Spleen (tissue), 11 donors: ENCODE measurements at regions not wholly inside any gene's neighbourhood (a gene's known extent, or its start where the extent isn't known, plus 50 kb on each side); places are given as distances from the start of the nearest gene placed in this dataset.

Source experiments
- DNase-seq: peaks from one replicate; pipeline ENCODE4 v3.0.0-alpha.2; 2020
- H3K27ac ChIP-seq, 8 donors: fragments of 200-600 bp; sonication (generic) in 7 of 8; 1 replicate in 4 of 8; 2 replicates in 4 of 8; pipeline versions ENCODE4 v1.5.0 to v1.8.0; 2016 to 2021; ENCODE audit warnings: inconsistent platforms in 4 of 8, mild to moderate bottlenecking in 4 of 8, moderate library complexity in 1 of 8
- H3K27me3 ChIP-seq, 7 donors: fragments of 200-600 bp; sonication (generic) in 6 of 7; replicated peaks in 1 of 7; 1 replicate in 4 of 7; 2 replicates in 3 of 7; pipeline versions ENCODE4 v1.5.0 to v1.8.0; 2016 to 2021; ENCODE audit warnings: inconsistent platforms in 3 of 7, mild to moderate bottlenecking in 1 of 7
- H3K36me3 ChIP-seq, 6 donors: fragments of 200-600 bp; sonication (generic) in 5 of 6; 1 replicate in 4 of 6; 2 replicates in 2 of 6; pipeline versions ENCODE4 v1.5.0 to v1.8.0; 2016 to 2021; ENCODE audit warnings: inconsistent platforms in 2 of 6
- H3K4me1 ChIP-seq, 6 donors: fragments of 200-600 bp; sonication (generic) in 5 of 6; 1 replicate in 3 of 6; 2 replicates in 3 of 6; pipeline versions ENCODE4 v1.5.0 to v1.8.0; 2016 to 2021; ENCODE audit warnings: inconsistent platforms in 3 of 6
- H3K4me3 ChIP-seq, 8 donors: fragments of 200-600 bp; sonication (generic) in 7 of 8; 1 replicate in 4 of 8; 2 replicates in 4 of 8; pipeline versions ENCODE4 v1.5.0 to v1.8.0; 2016 to 2021; ENCODE audit warnings: inconsistent platforms in 4 of 8, mild to moderate bottlenecking in 4 of 8, moderate library complexity in 2 of 8
- H3K9me3 ChIP-seq, 8 donors: fragments of 200-600 bp; sonication (generic) in 7 of 8; 1 replicate in 4 of 8; 2 replicates in 4 of 8; pipeline versions ENCODE4 v1.5.0 to v1.8.0; 2016 to 2021; ENCODE audit warnings: inconsistent platforms in 4 of 8
- POLR2A ChIP-seq, 3 donors: fragments of 450-650 bp; IDR thresholded peaks; one replicate each; pipeline ENCODE4 v1.5.1; 2017; ENCODE audit warnings: antibody characterized with exemption in 3 of 3, mild to moderate bottlenecking in 1 of 3
- POLR2AphosphoS5 ChIP-seq, 3 donors: sonication (generic); formaldehyde crosslinking; IDR thresholded peaks; one replicate each; pipeline ENCODE4 v1.5.1; 2017; ENCODE audit warnings: antibody characterized with exemption in 3 of 3
- WGBS, 5 donors: extraction: QIAGEN DNeasy Blood & Tissue Kit in 3 of 5; methylation state at CpG; one replicate each; pipeline versions ENCODE4 v1.1.5 to v1.1.7; 2013 to 2018; 5-methylcytosine and 5-hydroxymethylcytosine counted together
- intact Hi-C: fragments of 100-400 bp; cut with DNase I; formaldehyde crosslinking; loops from one replicate; pipeline ENCODE4 v1.15.0; 2023; ENCODE audit warnings: low total_unique reads
- TF ChIP-seq, protein P1 (sequence below), 11 experiments: fragments of 200-600 bp in 7 of 11; fragments of 450-650 bp in 4 of 11; sonication (generic) in 4 of 11; IDR thresholded peaks in 8 of 11; conservative IDR thresholded peaks in 3 of 11; 1 replicate in 7 of 11; 2 replicates in 4 of 11; pipeline versions ENCODE4 v1.4.0 to v1.8.0; 2016 to 2021; ENCODE audit warnings: antibody characterized with exemption in 11 of 11, inconsistent platforms in 4 of 11, mild to moderate bottlenecking in 1 of 11
- donor health status: healthy with polysubstance abuse.
- donor health status: DM: no; HTN: no; CAD: no; lungs with moderate emphysema.
- donor health status: DM: no; HTN: no; CAD: no.
- donor health status: Bipolar disorder and iron deficiency.
- donor health status: healthy.
- donor health status: DM: no; HTN: no; CAD: no.
- donor health status: DM: yes; HTN: yes; CAD: no.

DNA sequence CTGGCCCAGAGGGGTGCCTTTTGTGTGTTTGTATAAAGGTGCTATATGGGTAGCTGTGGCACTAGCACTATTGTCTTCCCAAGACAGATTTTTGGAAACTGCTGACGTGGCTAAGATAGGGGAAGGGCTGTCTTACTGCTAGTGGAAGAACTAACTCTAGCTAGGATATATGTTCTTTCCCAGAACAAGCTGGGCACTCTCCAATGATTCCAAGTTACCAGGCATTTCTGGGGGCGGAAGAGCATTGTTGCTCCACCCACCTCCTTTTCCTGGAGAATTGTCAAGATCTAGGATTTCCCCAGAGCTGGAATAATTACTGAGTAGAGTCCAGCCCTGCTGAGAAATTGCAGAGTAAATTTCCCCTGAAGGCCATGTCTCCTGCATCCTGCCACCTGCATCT lies 408.3 kb downstream of the KLF5 start:
- H3K4me3 ChIP-seq: no peak overlapping the region
- no peak for DNase-seq
- no peak overlapping the region for H3K27ac ChIP-seq
- TF ChIP-seq, protein P1, sequence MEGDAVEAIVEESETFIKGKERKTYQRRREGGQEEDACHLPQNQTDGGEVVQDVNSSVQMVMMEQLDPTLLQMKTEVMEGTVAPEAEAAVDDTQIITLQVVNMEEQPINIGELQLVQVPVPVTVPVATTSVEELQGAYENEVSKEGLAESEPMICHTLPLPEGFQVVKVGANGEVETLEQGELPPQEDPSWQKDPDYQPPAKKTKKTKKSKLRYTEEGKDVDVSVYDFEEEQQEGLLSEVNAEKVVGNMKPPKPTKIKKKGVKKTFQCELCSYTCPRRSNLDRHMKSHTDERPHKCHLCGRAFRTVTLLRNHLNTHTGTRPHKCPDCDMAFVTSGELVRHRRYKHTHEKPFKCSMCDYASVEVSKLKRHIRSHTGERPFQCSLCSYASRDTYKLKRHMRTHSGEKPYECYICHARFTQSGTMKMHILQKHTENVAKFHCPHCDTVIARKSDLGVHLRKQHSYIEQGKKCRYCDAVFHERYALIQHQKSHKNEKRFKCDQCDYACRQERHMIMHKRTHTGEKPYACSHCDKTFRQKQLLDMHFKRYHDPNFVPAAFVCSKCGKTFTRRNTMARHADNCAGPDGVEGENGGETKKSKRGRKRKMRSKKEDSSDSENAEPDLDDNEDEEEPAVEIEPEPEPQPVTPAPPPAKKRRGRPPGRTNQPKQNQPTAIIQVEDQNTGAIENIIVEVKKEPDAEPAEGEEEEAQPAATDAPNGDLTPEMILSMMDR (IDR thresholded peaks at IDR 0.05 in 8 of 11, conservative IDR thresholded peaks at IDR 0.05 in 3 of 11): no peak
- TF ChIP-seq POLR2A (IDR thresholded peaks at IDR 0.05) (no peak), POLR2AphosphoS5 (IDR thresholded peaks at IDR 0.05) (no peak)
- intact Hi-C loops: no loop called here
- H3K9me3 ChIP-seq: no peaks in the 10 kb centered on the region
- H3K36me3 ChIP-seq: no peaks in the 10 kb centered on the region
- no peaks in the 10 kb centered on the region for H3K4me1 ChIP-seq
- no peaks in the 10 kb centered on the region for H3K27me3 ChIP-seq
- 61 to 70% (median 70%) methylated on average over 2 of the region's 2 CpGs for WGBS, 5 donors

DNA sequence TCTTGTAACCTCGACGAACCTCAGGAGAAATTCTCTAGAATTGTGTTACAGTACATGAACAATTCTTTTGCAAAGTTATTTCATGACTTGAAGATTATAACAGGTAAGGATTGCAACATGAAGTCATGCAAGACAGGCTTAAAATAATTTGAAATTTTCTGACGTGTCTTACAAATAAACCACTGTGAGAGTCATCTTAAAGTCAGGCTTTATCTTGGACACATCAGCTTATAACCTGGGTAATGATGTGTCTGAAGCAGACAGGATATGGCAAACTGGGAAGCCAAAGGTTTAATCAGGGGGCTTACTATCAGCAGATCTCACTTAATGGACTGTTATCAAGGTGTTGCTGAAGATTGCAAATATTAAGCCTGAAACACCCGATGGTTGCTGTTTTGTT lies 407.8 kb downstream of the KLF5 start:
- no peaks in the 10 kb centered on the region for H3K9me3 ChIP-seq
- no peak for DNase-seq
- no peaks in the 10 kb centered on the region for H3K36me3 ChIP-seq
- intact Hi-C loops: no loop called here
- H3K27ac ChIP-seq: no peak overlapping the region
- H3K4me1 ChIP-seq: no peaks in the 10 kb centered on the region
- H3K4me3 ChIP-seq: no peak overlapping the region
- 79 to 94% (median 86%) methylated on average over 4 of the region's 4 CpGs for WGBS, 5 donors
- no peaks in the 10 kb centered on the region for H3K27me3 ChIP-seq
- TF ChIP-seq, protein P1 (IDR thresholded peaks at IDR 0.05 in 8 of 11, conservative IDR thresholded peaks at IDR 0.05 in 3 of 11): no peak
- TF ChIP-seq POLR2A (IDR thresholded peaks at IDR 0.05): no peak
- no peak for TF ChIP-seq POLR2AphosphoS5 (IDR thresholded peaks at IDR 0.05)

DNA sequence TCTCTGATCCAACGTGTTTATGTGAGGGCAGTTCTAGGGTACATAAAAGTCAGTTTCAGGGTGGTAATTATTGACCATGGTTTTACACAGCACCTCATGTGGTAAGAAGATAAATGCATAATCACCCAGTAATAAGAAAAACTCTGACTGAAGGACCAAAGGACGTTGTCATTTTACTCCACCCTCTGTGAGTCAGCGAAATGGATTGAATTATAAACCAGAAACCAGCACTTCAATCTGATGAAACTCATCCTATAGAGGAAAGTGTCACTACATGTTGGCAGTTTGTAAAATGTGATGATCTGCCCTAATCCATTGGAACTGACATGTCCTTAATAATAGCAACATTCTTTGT lies 406.8 kb downstream of the KLF5 start:
- 34 to 54% (median 39%) methylated on average over 3 of the region's 3 CpGs for WGBS, 5 donors
- Histone ChIP-seq H3K9me3 (no peaks in the 10 kb centered on the region), H3K4me3 (no peak overlapping the region), H3K27me3 (no peaks in the 10 kb centered on the region), H3K27ac (no peak overlapping the region), H3K36me3 (no peaks in the 10 kb centered on the region), H3K4me1 (no peaks in the 10 kb centered on the region)
- no peak for DNase-seq
- intact Hi-C loops: no loop called here
- no peak for TF ChIP-seq POLR2AphosphoS5 (IDR thresholded peaks at IDR 0.05)
- TF ChIP-seq, protein P1 (IDR thresholded peaks at IDR 0.05 in 8 of 11, conservative IDR thresholded peaks at IDR 0.05 in 3 of 11): no peak
- no peak for TF ChIP-seq POLR2A (IDR thresholded peaks at IDR 0.05)

DNA sequence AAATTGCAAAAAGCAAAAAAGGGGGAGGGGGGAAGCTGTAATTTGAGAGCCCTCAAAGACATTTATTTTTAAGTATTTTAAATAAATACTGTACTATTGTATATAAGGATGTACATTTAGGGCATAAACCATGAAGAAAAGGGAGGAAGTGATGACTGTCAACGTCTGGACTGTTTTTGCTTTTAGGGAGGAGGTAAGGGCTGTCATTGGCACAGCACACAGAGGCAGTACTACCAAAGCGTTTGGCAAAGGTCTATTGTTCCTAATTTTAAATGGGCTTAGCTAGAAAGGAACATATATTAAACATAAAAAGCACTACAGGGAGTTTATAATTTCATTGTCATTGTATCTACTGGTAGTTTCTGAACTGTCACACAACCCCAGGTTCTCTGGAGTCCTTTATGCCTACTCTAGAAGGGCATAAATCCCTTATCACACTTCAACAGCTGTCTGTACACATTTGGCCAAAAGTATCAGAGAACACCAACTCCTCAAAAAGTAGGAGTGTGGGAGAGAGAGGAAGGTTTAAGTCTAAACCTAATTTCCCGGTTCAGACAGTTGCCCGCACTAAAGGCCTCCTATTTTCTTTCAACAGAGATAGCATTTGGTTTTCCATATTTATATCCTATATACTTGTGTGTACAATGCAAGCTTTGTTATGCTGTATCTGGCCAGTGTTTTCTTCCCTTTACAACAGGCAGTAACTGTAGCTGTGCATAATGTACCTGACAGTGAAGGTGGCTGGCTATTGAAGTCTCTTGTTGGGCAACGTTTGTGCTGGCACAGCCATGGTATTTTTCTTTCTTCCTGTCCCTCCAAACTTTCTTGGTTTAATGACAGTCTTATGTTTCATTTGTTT lies 406.2 kb downstream of the KLF5 start:
- TF ChIP-seq POLR2AphosphoS5 (IDR thresholded peaks at IDR 0.05): no peak
- TF ChIP-seq, protein P1 (IDR thresholded peaks at IDR 0.05 in 8 of 11, conservative IDR thresholded peaks at IDR 0.05 in 3 of 11): no peak
- TF ChIP-seq POLR2A (IDR thresholded peaks at IDR 0.05): no peak
- WGBS, 5 donors: 44 to 57% (median 55%) methylated on average over 5 of the region's 5 CpGs
- intact Hi-C loops: no loop called here

More for the DNA sequence above, 406.2 kb downstream of the KLF5 start:
- Histone ChIP-seq H3K27ac (no peak overlapping the region), H3K4me3 (no peak overlapping the region), H3K9me3 (no peaks in the 10 kb centered on the region), H3K36me3 (no peaks in the 10 kb centered on the region), H3K27me3 (no peaks in the 10 kb centered on the region), H3K4me1 (no peaks in the 10 kb centered on the region)
- DNase-seq: no peak
